ENCODE measurements at regions not wholly inside any gene's neighbourhood (a gene's known extent, or its start where the extent isn't known, plus 50 kb on each side); places are given as distances from the start of the nearest gene placed in this dataset.

- DNase-seq, result no peak
Observed at GRCh38 chr13:40376867-40377535, 289.4 kb downstream of the FOXO1 start.

- DNase-seq, result no peak
Observed at GRCh38 chr13:40377783-40378182, 288.7 kb downstream of the FOXO1 start.

- no peak for DNase-seq
Observed at GRCh38 chr13:40379196-40379595, 287.2 kb downstream of the FOXO1 start.

- DNase-seq, result no peak
Observed at GRCh38 chr13:40379794-40380578, 286.5 kb downstream of the FOXO1 start.

GRCh38 chr13:40381935-40382764 lies 284.3 kb downstream of the FOXO1 start:
- no peak for DNase-seq

- DNase-seq, result no peak
Observed at GRCh38 chr13:40383132-40383531, 283.3 kb downstream of the FOXO1 start.

- no peak for DNase-seq
Observed at GRCh38 chr13:40383885-40384284, 282.6 kb downstream of the FOXO1 start.

GRCh38 chr13:40384976-40385857 lies 281.2 kb downstream of the FOXO1 start:
- DNase-seq, result no peak

GRCh38 chr13:40385858-40386180 lies 280.6 kb downstream of the FOXO1 start:
- DNase-seq, result no peak

GRCh38 chr13:40386586-40386985 lies 279.9 kb downstream of the FOXO1 start:
- DNase-seq, result no peak

GRCh38 chr13:40387775-40388174 lies 278.7 kb downstream of the FOXO1 start:
- DNase-seq, result no peak

- DNase-seq, result peak in 1 of 2 donors; percentile 85
Observed at GRCh38 chr13:40388617-40389016, 277.8 kb downstream of the FOXO1 start.

- no peak for DNase-seq
Observed at GRCh38 chr13:40389081-40389641, 277.3 kb downstream of the FOXO1 start.

- DNase-seq, result no peak
Observed at GRCh38 chr13:40390401-40390916, 276.0 kb downstream of the FOXO1 start.

- no peak for DNase-seq
Observed at GRCh38 chr13:40391788-40392187, 274.7 kb downstream of the FOXO1 start.

GRCh38 chr13:40394304-40394985 lies 272.0 kb downstream of the FOXO1 start:
- no peak for DNase-seq

- DNase-seq, result no peak
Observed at GRCh38 chr13:40398065-40398464, 268.4 kb downstream of the FOXO1 start.

GRCh38 chr13:40399756-40400155 lies 266.7 kb downstream of the FOXO1 start:
- DNase-seq, result no peak

- peak; percentile 70 to 95 for DNase-seq
Observed at GRCh38 chr13:40401911-40402776, 264.3 kb downstream of the FOXO1 start.

- no peak for DNase-seq
Observed at GRCh38 chr13:40402931-40403431, 263.5 kb downstream of the FOXO1 start.
